ENCODE measurements at regions not wholly inside any gene's neighbourhood (a gene's known extent, or its start where the extent isn't known, plus 50 kb on each side); places are given as distances from the start of the nearest gene placed in this dataset.
A peak's percentile ranks its signal among the peaks of the same experiment; 100 is the strongest.

DNA sequence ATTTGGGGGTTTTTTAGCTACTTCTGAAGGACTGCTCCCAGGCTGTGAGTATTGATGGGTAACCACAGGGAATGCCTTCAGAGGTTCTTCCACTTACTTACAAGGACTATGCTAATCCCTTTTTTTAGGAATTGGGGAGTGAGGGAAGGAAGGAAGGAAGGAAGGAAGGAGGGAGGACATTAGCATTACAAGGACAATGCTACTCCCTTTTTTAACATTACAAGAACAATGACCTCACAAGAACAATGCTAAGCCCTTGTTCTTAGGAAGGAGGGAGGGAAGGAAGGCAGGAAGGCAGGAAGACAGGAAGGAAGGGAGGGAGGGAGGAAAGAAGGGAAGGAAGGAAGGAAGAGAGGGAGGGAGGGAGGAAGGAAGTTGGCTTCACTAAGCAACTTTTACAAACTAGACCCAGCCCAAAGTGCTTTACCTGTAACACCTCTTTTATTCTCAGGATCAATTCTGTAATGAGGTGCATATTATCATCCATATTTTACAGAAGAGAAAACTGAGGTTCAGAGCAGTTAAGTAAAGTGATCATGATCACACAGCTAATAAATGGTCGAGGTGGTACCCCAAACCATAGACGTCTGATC, 446.8 kb upstream of the JARID2 start:
- DNase-seq (ENCODE audit: low read depth in 1 of 2, low spot score in 1 of 2): no peak
- no peak for TF ChIP-seq JUND (IDR thresholded peaks at IDR 0.05; ENCODE audit: low read depth)
- in situ Hi-C loops (cut with HindIII; ENCODE audit: low pct_unique_long_range_greater_than_20kb, low sequenced_read_pairs): no loop called here

GRCh38 chr6:14799928-14800327, 445.9 kb upstream of the JARID2 start:
- TF ChIP-seq JUND (IDR thresholded peaks at IDR 0.05; ENCODE audit: low read depth): no peak

GRCh38 chr6:14802514-14803160, 443.2 kb upstream of the JARID2 start:
- no peak for DNase-seq (ENCODE audit: low read depth in 1 of 2, low spot score in 1 of 2)
- in situ Hi-C loops (cut with HindIII; ENCODE audit: low pct_unique_long_range_greater_than_20kb, low sequenced_read_pairs): no loop called here
- TF ChIP-seq JUND (IDR thresholded peaks at IDR 0.05; ENCODE audit: low read depth): no peak

More at GRCh38 chr6:14799928-14800327, 445.9 kb upstream of the JARID2 start:
- DNase-seq (ENCODE audit: low read depth in 1 of 2, low spot score in 1 of 2): peak; percentile 27 to 87
- in situ Hi-C loops (cut with HindIII; ENCODE audit: low pct_unique_long_range_greater_than_20kb, low sequenced_read_pairs): no loop called here

GRCh38 chr6:14804001-14804784, 441.7 kb upstream of the JARID2 start:
- in situ Hi-C loops (cut with HindIII; ENCODE audit: low pct_unique_long_range_greater_than_20kb, low sequenced_read_pairs): no loop called here
- TF ChIP-seq JUND (IDR thresholded peaks at IDR 0.05; ENCODE audit: low read depth): no peak
- peak in 1 of 2 experiments; percentile 66 for DNase-seq (ENCODE audit: low read depth in 1 of 2, low spot score in 1 of 2)

DNA sequence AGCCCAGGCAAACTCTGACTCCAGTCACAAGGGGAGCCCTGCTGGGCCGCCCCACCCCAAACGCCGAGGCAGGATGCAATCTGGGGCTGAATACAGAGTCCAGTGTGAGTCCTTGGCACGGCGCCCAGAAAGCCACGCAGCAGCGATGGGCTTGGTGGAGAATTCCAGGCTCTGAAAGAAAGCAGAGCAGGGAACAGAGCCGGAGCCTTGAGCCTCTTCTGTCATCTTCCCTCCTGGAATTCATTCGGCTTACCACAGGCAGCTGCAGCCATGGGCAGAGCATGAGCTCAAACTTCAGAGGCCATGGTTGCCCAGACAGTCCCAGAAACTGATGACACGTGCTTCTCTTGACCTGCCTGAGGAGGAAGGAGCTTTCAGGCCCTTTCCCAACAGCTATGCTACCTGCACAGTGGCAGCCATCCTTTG, 441.1 kb upstream of the JARID2 start:
- DNase-seq (ENCODE audit: low read depth in 1 of 2, low spot score in 1 of 2): no peak
- TF ChIP-seq JUND (IDR thresholded peaks at IDR 0.05; ENCODE audit: low read depth): no peak
- in situ Hi-C loops (cut with HindIII; ENCODE audit: low pct_unique_long_range_greater_than_20kb, low sequenced_read_pairs): no loop called here

DNA sequence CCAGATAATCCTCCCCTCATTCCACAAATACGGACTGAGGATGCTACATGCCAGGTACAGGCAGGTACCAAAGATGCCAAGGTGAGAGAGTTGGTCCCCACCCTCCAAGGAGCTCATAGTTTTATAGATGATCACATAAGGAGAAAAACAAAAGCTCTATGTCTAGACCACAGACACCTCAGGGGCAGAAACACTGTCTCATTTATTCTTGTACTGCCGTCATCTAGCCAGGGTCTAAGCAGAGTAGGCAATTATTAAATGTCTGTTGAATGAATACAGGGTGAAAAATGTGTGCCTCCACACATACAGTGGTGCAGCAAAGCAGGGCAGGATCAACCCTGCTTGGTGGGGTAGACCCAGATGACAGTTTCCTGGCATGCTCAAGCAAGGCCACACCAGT, 439.8 kb upstream of the JARID2 start:
- no peak for TF ChIP-seq JUND (IDR thresholded peaks at IDR 0.05; ENCODE audit: low read depth)
- DNase-seq (ENCODE audit: low read depth in 1 of 2, low spot score in 1 of 2): no peak
- in situ Hi-C loops (cut with HindIII; ENCODE audit: low pct_unique_long_range_greater_than_20kb, low sequenced_read_pairs): no loop called here

GRCh38 chr6:14807130-14807529, 438.7 kb upstream of the JARID2 start:
- no peak for TF ChIP-seq JUND (IDR thresholded peaks at IDR 0.05; ENCODE audit: low read depth)
- DNase-seq (ENCODE audit: low read depth in 1 of 2, low spot score in 1 of 2): no peak
- in situ Hi-C loops (cut with HindIII; ENCODE audit: low pct_unique_long_range_greater_than_20kb, low sequenced_read_pairs): no loop called here

- DNase-seq (ENCODE audit: low read depth in 1 of 2, low spot score in 1 of 2): no peak
- in situ Hi-C loops (cut with HindIII; ENCODE audit: low pct_unique_long_range_greater_than_20kb, low sequenced_read_pairs): no loop called here
- no peak for TF ChIP-seq JUND (IDR thresholded peaks at IDR 0.05; ENCODE audit: low read depth)
Observed at GRCh38 chr6:14807971-14808370, 437.9 kb upstream of the JARID2 start.

GRCh38 chr6:14810021-14810420, 435.8 kb upstream of the JARID2 start:
- in situ Hi-C loops (cut with HindIII; ENCODE audit: low pct_unique_long_range_greater_than_20kb, low sequenced_read_pairs): no loop called here
- TF ChIP-seq JUND (IDR thresholded peaks at IDR 0.05; ENCODE audit: low read depth): no peak
- no peak for DNase-seq (ENCODE audit: low read depth in 1 of 2, low spot score in 1 of 2)

DNA sequence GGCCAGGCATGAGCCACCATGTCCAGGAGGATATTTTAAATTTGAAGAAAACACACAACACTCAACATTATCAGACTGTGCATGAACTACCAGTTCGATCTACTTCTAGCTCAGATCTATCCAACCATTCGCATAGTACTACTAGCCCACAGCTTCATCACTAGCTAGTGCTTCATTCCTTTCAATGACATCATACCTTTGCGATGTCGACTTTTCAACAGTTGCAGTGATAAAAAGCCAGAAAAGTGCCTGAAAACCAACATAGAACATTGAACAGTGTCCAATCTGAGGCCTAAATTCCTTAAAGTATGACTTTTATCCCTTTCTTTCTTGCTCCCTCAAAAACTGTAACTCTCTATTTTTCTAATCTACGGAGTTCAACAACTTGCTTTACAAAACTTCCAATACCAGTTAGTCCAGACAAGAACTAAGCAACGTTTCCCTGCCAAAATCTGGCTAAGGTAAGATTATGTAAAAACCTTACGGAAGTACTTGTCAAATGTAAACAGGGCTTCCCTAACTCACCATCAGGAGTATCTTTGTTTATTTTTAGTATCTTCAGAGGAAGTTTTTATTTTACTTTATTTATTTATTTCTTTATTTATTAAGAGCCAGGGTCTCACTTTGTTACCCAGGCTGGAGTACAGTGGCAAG, 434.0 kb upstream of the JARID2 start:
- TF ChIP-seq JUND (IDR thresholded peaks at IDR 0.05; ENCODE audit: low read depth): no peak

DNA sequence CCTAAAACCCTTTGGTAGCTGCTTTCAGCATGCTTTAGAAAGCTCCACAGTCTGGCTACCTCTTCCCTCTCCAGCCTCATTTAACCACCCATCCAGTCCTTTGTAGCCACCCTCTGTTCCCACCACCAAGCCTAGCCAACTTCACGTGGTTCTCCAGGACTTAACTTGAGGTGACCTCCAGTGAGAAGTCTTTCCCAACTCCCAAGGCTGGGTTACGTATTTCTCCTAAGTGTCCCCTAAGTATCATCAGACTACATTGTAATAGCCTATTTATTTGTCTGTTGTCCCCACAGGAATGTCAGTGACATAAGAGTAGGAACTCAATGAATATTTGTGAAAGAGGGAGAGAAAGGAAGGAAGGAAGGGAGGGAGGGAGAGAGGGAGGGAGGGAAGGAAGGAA, 431.9 kb upstream of the JARID2 start:
- no peak for DNase-seq (ENCODE audit: low read depth in 1 of 2, low spot score in 1 of 2)
- TF ChIP-seq JUND (IDR thresholded peaks at IDR 0.05; ENCODE audit: low read depth): no peak
- in situ Hi-C loops (cut with HindIII; ENCODE audit: low pct_unique_long_range_greater_than_20kb, low sequenced_read_pairs): no loop called here

More for the DNA sequence above, 434.0 kb upstream of the JARID2 start:
- DNase-seq (ENCODE audit: low read depth in 1 of 2, low spot score in 1 of 2): no peak
- in situ Hi-C loops (cut with HindIII; ENCODE audit: low pct_unique_long_range_greater_than_20kb, low sequenced_read_pairs): no loop called here

DNA sequence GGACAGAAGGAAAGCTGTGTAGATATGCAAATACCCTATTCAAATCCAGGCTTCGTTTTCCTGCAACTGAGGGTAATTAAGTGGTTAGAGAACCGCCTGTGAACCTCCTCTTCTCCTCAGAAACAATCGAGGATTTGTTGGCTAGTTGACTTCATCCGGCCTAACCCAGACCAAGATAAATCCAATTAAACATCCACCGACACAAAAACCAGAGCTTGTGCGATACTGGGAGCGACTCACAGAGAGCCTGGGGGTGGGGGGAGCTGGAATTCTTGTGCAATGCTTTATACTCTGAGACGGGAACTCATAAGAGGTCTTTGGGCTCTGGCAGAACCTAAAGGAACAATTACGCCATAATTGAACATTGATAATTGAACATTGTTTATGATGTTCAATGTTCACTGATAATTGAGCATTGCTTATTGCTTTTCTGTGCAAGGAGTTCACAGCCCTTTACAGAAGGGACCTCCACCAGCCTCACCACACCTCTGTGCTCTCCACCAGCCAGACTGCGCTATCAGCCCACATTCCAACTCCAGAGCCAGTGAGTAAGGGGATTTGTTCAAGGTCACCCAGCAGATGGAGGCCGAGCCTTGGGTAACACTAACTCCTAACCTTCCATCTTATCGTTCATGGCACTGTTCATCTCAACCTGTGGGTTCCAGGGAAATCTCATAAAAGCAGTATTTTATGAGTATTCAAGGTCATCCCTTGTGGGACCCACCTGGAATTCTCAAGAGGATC, 429.6 kb upstream of the JARID2 start:
- no peak for DNase-seq (ENCODE audit: low read depth in 1 of 2, low spot score in 1 of 2)
- TF ChIP-seq JUND (IDR thresholded peaks at IDR 0.05; ENCODE audit: low read depth): no peak
- in situ Hi-C loops (cut with HindIII; ENCODE audit: low pct_unique_long_range_greater_than_20kb, low sequenced_read_pairs): no loop called here
